Activated CD4-positive, alpha-beta T cell treated with anti-CD3 and anti-CD28 coated beads for 36 hours (primary cell): ENCODE measurements at regions not wholly inside any gene's neighbourhood (a gene's known extent, or its start where the extent isn't known, plus 50 kb on each side); places are given as distances from the start of the nearest gene placed in this dataset.

ENCODE experiments used
- ATAC-seq: fragments of 200-7000 bp; cut with Tn5 transposase; one replicate; pipeline ENCODE4 v1.10.0; 2021; ENCODE audit warnings: mild to moderate bottlenecking, moderate library complexity
- CTCF ChIA-PET: fragments of 350-600 bp; sonication (Branson Sonifier 250); formaldehyde crosslinking; loops from one replicate; lab custom pipeline; 2021; ENCODE audit warnings: antibody characterized with exemption; lab: Charles Lee
- POLR2A ChIA-PET: fragments of 350-600 bp; sonication (Branson Sonifier 250); formaldehyde crosslinking; loops from one replicate; lab custom pipeline; 2021; ENCODE audit warnings: antibody characterized with exemption, inconsistent platforms; lab: Charles Lee
- DNase-seq: peaks from one replicate; pipeline ENCODE4 v3.0.0-alpha.2; 2020
- H3K27ac Mint-ChIP-seq: one replicate; pipeline ENCODE4 v1.8.0; 2021; ENCODE audit warnings: mixed read lengths
- H3K27me3 Mint-ChIP-seq: one replicate; pipeline ENCODE4 v1.8.0; 2021; ENCODE audit warnings: mixed read lengths
- H3K36me3 Mint-ChIP-seq: one replicate; pipeline ENCODE4 v1.8.0; 2021; ENCODE audit warnings: low read depth, mixed read lengths
- H3K4me1 Mint-ChIP-seq: one replicate; pipeline ENCODE4 v1.8.0; 2021; ENCODE audit warnings: mixed read lengths
- H3K4me3 Mint-ChIP-seq: one replicate; pipeline ENCODE4 v1.8.0; 2021; ENCODE audit warnings: mild to moderate bottlenecking, moderate library complexity, mixed read lengths
- H3K9me3 Mint-ChIP-seq: one replicate; pipeline ENCODE4 v1.8.0; 2021; ENCODE audit warnings: low read depth, mixed read lengths
- intact Hi-C, 2 experiments: fragments of 100-400 bp; cut with DNase I in 1 of 2; cut with micrococcal nuclease in 1 of 2; formaldehyde crosslinking; loops; one replicate each; pipeline versions ENCODE4 v1.14.2 to v1.15.1; 2022 to 2024; cut with DNase I, micrococcal nuclease

GRCh38 chr21:28239340-28239739, 753.3 kb downstream of the LTN1 start:
- no peak for DNase-seq
- Mint-ChIP-seq H3K4me1 (no peaks in the 10 kb centered on the region), H3K36me3 (no peaks in the 10 kb centered on the region), H3K27ac (no peak overlapping the region), H3K9me3 (no peaks in the 10 kb centered on the region), H3K4me3 (no peak overlapping the region), H3K27me3 (no peaks in the 10 kb centered on the region)
- ChIA-PET POLR2A (no interaction called here), CTCF (no interaction called here)
- intact Hi-C loops, result no loop called here
- no peak for ATAC-seq

- peaks cover 3% of the 10 kb centered on the region for H3K27me3 Mint-ChIP-seq
- ATAC-seq (no peak), DNase-seq (no peak)
- no peak overlapping the region for H3K27ac Mint-ChIP-seq
- no peaks in the 10 kb centered on the region for H3K9me3 Mint-ChIP-seq
- intact Hi-C loops, result no loop called here
- H3K36me3 Mint-ChIP-seq, result no peaks in the 10 kb centered on the region
- POLR2A ChIA-PET, result no interaction called here
- no peaks in the 10 kb centered on the region for H3K4me1 Mint-ChIP-seq
- CTCF ChIA-PET, result no interaction called here
- H3K4me3 Mint-ChIP-seq, result no peak overlapping the region
Observed at GRCh38 chr21:28237661-28238060, 755.0 kb downstream of the LTN1 start.

- H3K4me3 Mint-ChIP-seq, result no peak overlapping the region
- H3K27me3 Mint-ChIP-seq, result peaks cover 3% of the 10 kb centered on the region
Observed at GRCh38 chr21:28235169-28235895, 757.3 kb downstream of the LTN1 start.

GRCh38 chr21:28234326-28234725, 758.4 kb downstream of the LTN1 start:
- Mint-ChIP-seq H3K36me3 (no peaks in the 10 kb centered on the region), H3K4me3 (no peak overlapping the region), H3K9me3 (no peaks in the 10 kb centered on the region), H3K4me1 (no peaks in the 10 kb centered on the region), H3K27ac (no peak overlapping the region), H3K27me3 (peaks cover 3% of the 10 kb centered on the region)
- DNase-seq, result no peak
- ChIA-PET CTCF (no interaction called here), POLR2A (no interaction called here)
- ATAC-seq, result no peak
- intact Hi-C loops, result no loop called here

More at GRCh38 chr21:28235169-28235895, 757.3 kb downstream of the LTN1 start:
- ATAC-seq (no peak), DNase-seq (no peak)
- CTCF ChIA-PET, result no interaction called here
- intact Hi-C loops, result no loop called here
- Mint-ChIP-seq H3K4me1 (no peaks in the 10 kb centered on the region), H3K36me3 (no peaks in the 10 kb centered on the region), H3K27ac (no peak overlapping the region), H3K9me3 (no peaks in the 10 kb centered on the region)
- POLR2A ChIA-PET, result no interaction called here

GRCh38 chr21:28233536-28234220, 759.0 kb downstream of the LTN1 start:
- peaks cover 3% of the 10 kb centered on the region for H3K27me3 Mint-ChIP-seq
- H3K4me3 Mint-ChIP-seq, result no peak overlapping the region
- ChIA-PET CTCF (no interaction called here), POLR2A (interaction anchor here (0.6 kb wide), 1 partner anchor 38 kb away, joined by 3 read pairs; no protein-coding TSS in a partner anchor)
- intact Hi-C loops, result no loop called here
- H3K36me3 Mint-ChIP-seq, result no peaks in the 10 kb centered on the region
- no peaks in the 10 kb centered on the region for H3K9me3 Mint-ChIP-seq
- no peak overlapping the region for H3K27ac Mint-ChIP-seq
- H3K4me1 Mint-ChIP-seq, result no peaks in the 10 kb centered on the region
- no peak for DNase-seq
- no peak for ATAC-seq

GRCh38 chr21:28230559-28230958, 762.1 kb downstream of the LTN1 start:
- intact Hi-C loops, result no loop called here
- H3K4me3 Mint-ChIP-seq, result no peak overlapping the region
- no peak for ATAC-seq
- no peaks in the 10 kb centered on the region for H3K4me1 Mint-ChIP-seq
- H3K27ac Mint-ChIP-seq, result no peak overlapping the region
- CTCF ChIA-PET, result interaction anchor here (1.4 kb wide), 1 partner anchor 515 kb away, joined by 5 read pairs; no protein-coding TSS in a partner anchor
- H3K27me3 Mint-ChIP-seq, result peaks cover 3% of the 10 kb centered on the region
- POLR2A ChIA-PET, result no interaction called here
- no peak for DNase-seq
- no peaks in the 10 kb centered on the region for H3K36me3 Mint-ChIP-seq
- H3K9me3 Mint-ChIP-seq, result no peaks in the 10 kb centered on the region

GRCh38 chr21:28229814-28230213, 762.9 kb downstream of the LTN1 start:
- peaks cover 3% of the 10 kb centered on the region for H3K27me3 Mint-ChIP-seq
- intact Hi-C loops, result no loop called here
- no peak for ATAC-seq
- no peak for DNase-seq
- no peak overlapping the region for H3K4me3 Mint-ChIP-seq
- H3K27ac Mint-ChIP-seq, result no peak overlapping the region
- POLR2A ChIA-PET, result no interaction called here
- H3K36me3 Mint-ChIP-seq, result no peaks in the 10 kb centered on the region
- CTCF ChIA-PET, result interaction anchor here (1.4 kb wide), 1 partner anchor 515 kb away, joined by 5 read pairs; no protein-coding TSS in a partner anchor
- no peaks in the 10 kb centered on the region for H3K9me3 Mint-ChIP-seq
- no peaks in the 10 kb centered on the region for H3K4me1 Mint-ChIP-seq

GRCh38 chr21:28228636-28228995, 764.1 kb downstream of the LTN1 start:
- ChIA-PET POLR2A (no interaction called here), CTCF (no interaction called here)
- Mint-ChIP-seq H3K36me3 (no peaks in the 10 kb centered on the region), H3K9me3 (no peaks in the 10 kb centered on the region), H3K4me1 (no peaks in the 10 kb centered on the region), H3K27me3 (peaks cover 3% of the 10 kb centered on the region), H3K27ac (no peak overlapping the region), H3K4me3 (no peak overlapping the region)
- ATAC-seq (no peak), DNase-seq (no peak)
- intact Hi-C loops, result no loop called here

GRCh38 chr21:28227881-28228635, 764.6 kb downstream of the LTN1 start:
- Mint-ChIP-seq H3K36me3 (no peaks in the 10 kb centered on the region), H3K4me1 (no peaks in the 10 kb centered on the region), H3K27me3 (peaks cover 3% of the 10 kb centered on the region), H3K27ac (no peak overlapping the region), H3K4me3 (no peak overlapping the region), H3K9me3 (no peaks in the 10 kb centered on the region)
- ATAC-seq (no peak), DNase-seq (no peak)
- ChIA-PET POLR2A (no interaction called here), CTCF (no interaction called here)
- intact Hi-C loops, result no loop called here

- Mint-ChIP-seq H3K4me1 (no peaks in the 10 kb centered on the region), H3K36me3 (no peaks in the 10 kb centered on the region), H3K27me3 (no peaks in the 10 kb centered on the region), H3K4me3 (no peak overlapping the region), H3K9me3 (no peaks in the 10 kb centered on the region), H3K27ac (no peak overlapping the region)
- POLR2A ChIA-PET, result no interaction called here
- DNase-seq, result no peak
- ATAC-seq, result no peak
- CTCF ChIA-PET, result no interaction called here
- intact Hi-C loops, result no loop called here
Observed at GRCh38 chr21:28226563-28226962, 766.1 kb downstream of the LTN1 start.

GRCh38 chr21:28224191-28224726, 768.4 kb downstream of the LTN1 start:
- ChIA-PET POLR2A (no interaction called here), CTCF (no interaction called here)
- ATAC-seq (no peak), DNase-seq (no peak)
- H3K27me3 Mint-ChIP-seq, result no peaks in the 10 kb centered on the region
- H3K36me3 Mint-ChIP-seq, result no peaks in the 10 kb centered on the region
- no peaks in the 10 kb centered on the region for H3K4me1 Mint-ChIP-seq
- H3K9me3 Mint-ChIP-seq, result no peaks in the 10 kb centered on the region
- H3K27ac Mint-ChIP-seq, result no peak overlapping the region
- intact Hi-C loops, result no loop called here
- H3K4me3 Mint-ChIP-seq, result no peak overlapping the region
